Endodermal cell (in vitro differentiated cells): ENCODE measurements at regions not wholly inside any gene's neighbourhood (a gene's known extent, or its start where the extent isn't known, plus 50 kb on each side); places are given as distances from the start of the nearest gene placed in this dataset.

Source experiments
- DNase-seq: peaks from one replicate; pipeline ENCODE4 v3.0.0-alpha.2; 2017
- H3K27ac ChIP-seq: 2 replicates; pipeline ENCODE4 v1.5.1; 2013; ENCODE audit warnings: mild to moderate bottlenecking, low read depth, low read length, moderate library complexity
- H3K27me3 ChIP-seq: 2 replicates; pipeline ENCODE4 v1.6.1; 2013; ENCODE audit warnings: mild to moderate bottlenecking, low read length, moderate library complexity; ENCODE audit not compliant: insufficient read depth, control insufficient read depth, poor library complexity, severe bottlenecking
- H3K36me3 ChIP-seq: 2 replicates; pipeline ENCODE4 v1.7.0; 2013; ENCODE audit warnings: mild to moderate bottlenecking, low read length, moderate library complexity; ENCODE audit not compliant: control insufficient read depth, insufficient read depth
- H3K4me1 ChIP-seq: one replicate; pipeline ENCODE4 v1.7.0; 2013; ENCODE audit warnings: low read length; ENCODE audit not compliant: control insufficient read depth, insufficient read depth
- H3K4me3 ChIP-seq: 2 replicates; pipeline ENCODE4 v1.5.1; 2013; ENCODE audit warnings: mild to moderate bottlenecking, low read length, moderate library complexity
- H3K9ac ChIP-seq: 2 replicates; pipeline ENCODE4 v1.6.1; 2013; ENCODE audit warnings: mild to moderate bottlenecking, low read length, moderate library complexity; ENCODE audit not compliant: poor library complexity, severe bottlenecking; ENCODE audit errors: extremely low read depth
- H3K9me3 ChIP-seq: 2 replicates; pipeline ENCODE4 v1.6.1; 2013; ENCODE audit warnings: mild to moderate bottlenecking, low read length, moderate library complexity; ENCODE audit not compliant: control insufficient read depth
- H3K27ac Mint-ChIP-seq: 2 replicates; pipeline ENCODE4 v1.8.0; 2020; ENCODE audit warnings: mixed read lengths
- H3K27me3 Mint-ChIP-seq: 2 replicates; pipeline ENCODE4 v1.8.0; 2021; ENCODE audit warnings: mild to moderate bottlenecking, mixed read lengths; ENCODE audit not compliant: insufficient read depth
- H3K36me3 Mint-ChIP-seq: 2 replicates; pipeline ENCODE4 v1.8.0; 2020; ENCODE audit warnings: low read depth, mixed read lengths
- H3K4me1 Mint-ChIP-seq: 2 replicates; pipeline ENCODE4 v1.8.0; 2020; ENCODE audit warnings: mixed read lengths
- H3K4me3 Mint-ChIP-seq: 2 replicates; pipeline ENCODE4 v1.8.0; 2020; ENCODE audit warnings: mild to moderate bottlenecking, moderate library complexity, mixed read lengths
- H3K9me3 Mint-ChIP-seq: 2 replicates; pipeline ENCODE4 v1.8.0; 2020; ENCODE audit warnings: mild to moderate bottlenecking, mixed read lengths
- CTCF ChIP-seq: fragments of 200-600 bp; sonication (generic); conservative IDR thresholded peaks from 2 replicates; pipeline ENCODE4 v1.5.0; 2021; ENCODE audit warnings: antibody characterized with exemption, mild to moderate bottlenecking
- WGBS, 2 experiments: methylation state at CpG; one replicate each; pipeline versions ENCODE4 v1.1.5 to v1.1.7; 2013; ENCODE audit warnings: missing lambda C conversion rate in 2 of 2, mixed read lengths in 1 of 2; ENCODE audit not compliant: insufficient coverage in 1 of 2, insufficient read length in 1 of 2; 5-methylcytosine and 5-hydroxymethylcytosine counted together

- no peaks in the 10 kb centered on the region for H3K36me3 Mint-ChIP-seq
- no peak overlapping the region for H3K4me3 Mint-ChIP-seq
- TF ChIP-seq CTCF = no peak
- Histone ChIP-seq H3K4me3 (no peak overlapping the region), H3K9me3 (no peaks in the 10 kb centered on the region), H3K36me3 (no peaks in the 10 kb centered on the region), H3K4me1 (no peaks in the 10 kb centered on the region), H3K27ac (no peak overlapping the region), H3K27me3 (no peaks in the 10 kb centered on the region), H3K9ac (no peak overlapping the region)
- no peak for DNase-seq
- no peaks in the 10 kb centered on the region for H3K9me3 Mint-ChIP-seq
- no peaks in the 10 kb centered on the region for H3K4me1 Mint-ChIP-seq
- WGBS, 2 experiments = 75 to 100% methylated on average over 2 to 9 of the region's 9 CpGs
- no peak overlapping the region for H3K27ac Mint-ChIP-seq
- H3K27me3 Mint-ChIP-seq = peaks cover 4% of the 10 kb centered on the region
Observed at GRCh38 chr19:34597596-34597995, 79.4 kb downstream of the SCGB2B2 start.

GRCh38 chr19:34596989-34597388 is 80.0 kb downstream of the SCGB2B2 start:
- no peaks in the 10 kb centered on the region for H3K36me3 Mint-ChIP-seq
- H3K9me3 Mint-ChIP-seq = no peaks in the 10 kb centered on the region
- Histone ChIP-seq H3K9ac (no peak overlapping the region), H3K4me3 (no peak overlapping the region), H3K9me3 (no peaks in the 10 kb centered on the region), H3K4me1 (no peaks in the 10 kb centered on the region), H3K27ac (no peak overlapping the region), H3K36me3 (no peaks in the 10 kb centered on the region), H3K27me3 (no peaks in the 10 kb centered on the region)
- no peaks in the 10 kb centered on the region for H3K4me1 Mint-ChIP-seq
- no peak for DNase-seq
- H3K27me3 Mint-ChIP-seq = peaks cover 7% of the 10 kb centered on the region
- no peak overlapping the region for H3K4me3 Mint-ChIP-seq
- WGBS, 2 experiments = 57% methylated on average over 1 of the region's 1 CpG; no CpG with 5 or more reads in 1 of the 2 experiments
- no peak for TF ChIP-seq CTCF
- H3K27ac Mint-ChIP-seq = no peak overlapping the region

- no peaks in the 10 kb centered on the region for H3K9me3 Mint-ChIP-seq
- H3K36me3 Mint-ChIP-seq = no peaks in the 10 kb centered on the region
- Histone ChIP-seq H3K9ac (no peak overlapping the region), H3K27ac (no peak overlapping the region), H3K4me1 (no peaks in the 10 kb centered on the region), H3K4me3 (no peak overlapping the region), H3K9me3 (no peaks in the 10 kb centered on the region), H3K36me3 (no peaks in the 10 kb centered on the region), H3K27me3 (no peaks in the 10 kb centered on the region)
- no peak overlapping the region for H3K4me3 Mint-ChIP-seq
- no peaks in the 10 kb centered on the region for H3K4me1 Mint-ChIP-seq
- no peak for TF ChIP-seq CTCF
- H3K27me3 Mint-ChIP-seq = peaks cover 15% of the 10 kb centered on the region
- H3K27ac Mint-ChIP-seq = no peak overlapping the region
- WGBS, 2 experiments = 87 to 90% methylated on average over 5 to 13 of the region's 13 CpGs
- no peak for DNase-seq
Observed at GRCh38 chr19:34596115-34596514, 80.8 kb downstream of the SCGB2B2 start.
